Gastrocnemius medialis (tissue), 4 donors: ENCODE measurements at regions not wholly inside any gene's neighbourhood (a gene's known extent, or its start where the extent isn't known, plus 50 kb on each side); places are given as distances from the start of the nearest gene placed in this dataset.

Source experiments
- POLR2A ChIP-seq, 2 donors: fragments of 450-650 bp; IDR thresholded peaks; one replicate each; pipeline ENCODE4 v1.6.1; 2017; ENCODE audit warnings: antibody characterized with exemption in 2 of 2, mild to moderate bottlenecking in 2 of 2, moderate library complexity in 2 of 2
- TF ChIP-seq, protein P1 (sequence below), 5 experiments: fragments of 450-650 bp in 3 of 5; fragments of 200-600 bp in 2 of 5; sonication (generic) in 2 of 5; IDR thresholded peaks in 4 of 5; conservative IDR thresholded peaks in 1 of 5; 1 replicate in 4 of 5; 2 replicates in 1 of 5; pipeline ENCODE4 v1.5.1; 2016 to 2019; ENCODE audit warnings: antibody characterized with exemption in 5 of 5, mild to moderate bottlenecking in 3 of 5, moderate library complexity in 3 of 5

DNA sequence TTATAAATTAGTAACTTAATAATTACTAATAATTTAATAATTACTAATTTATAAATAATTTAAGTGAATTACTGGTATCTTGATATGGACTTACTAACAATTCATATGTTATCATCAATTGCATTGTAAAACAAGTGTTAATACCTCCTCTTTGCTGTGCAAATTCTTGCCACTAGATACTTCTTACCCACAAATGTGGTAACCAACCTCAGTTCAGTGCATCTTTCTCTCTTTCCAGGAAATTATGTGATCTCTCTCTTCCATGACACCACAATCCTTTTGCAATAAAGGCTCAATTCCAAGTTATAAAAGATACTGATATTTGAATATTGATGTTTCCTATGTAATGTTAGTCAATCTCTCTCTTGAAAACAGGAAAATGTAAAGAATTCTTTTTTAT lies 408.6 kb upstream of the MIR17HG start:
- TF ChIP-seq, protein P1, sequence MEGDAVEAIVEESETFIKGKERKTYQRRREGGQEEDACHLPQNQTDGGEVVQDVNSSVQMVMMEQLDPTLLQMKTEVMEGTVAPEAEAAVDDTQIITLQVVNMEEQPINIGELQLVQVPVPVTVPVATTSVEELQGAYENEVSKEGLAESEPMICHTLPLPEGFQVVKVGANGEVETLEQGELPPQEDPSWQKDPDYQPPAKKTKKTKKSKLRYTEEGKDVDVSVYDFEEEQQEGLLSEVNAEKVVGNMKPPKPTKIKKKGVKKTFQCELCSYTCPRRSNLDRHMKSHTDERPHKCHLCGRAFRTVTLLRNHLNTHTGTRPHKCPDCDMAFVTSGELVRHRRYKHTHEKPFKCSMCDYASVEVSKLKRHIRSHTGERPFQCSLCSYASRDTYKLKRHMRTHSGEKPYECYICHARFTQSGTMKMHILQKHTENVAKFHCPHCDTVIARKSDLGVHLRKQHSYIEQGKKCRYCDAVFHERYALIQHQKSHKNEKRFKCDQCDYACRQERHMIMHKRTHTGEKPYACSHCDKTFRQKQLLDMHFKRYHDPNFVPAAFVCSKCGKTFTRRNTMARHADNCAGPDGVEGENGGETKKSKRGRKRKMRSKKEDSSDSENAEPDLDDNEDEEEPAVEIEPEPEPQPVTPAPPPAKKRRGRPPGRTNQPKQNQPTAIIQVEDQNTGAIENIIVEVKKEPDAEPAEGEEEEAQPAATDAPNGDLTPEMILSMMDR (IDR thresholded peaks at IDR 0.05 in 4 of 5, conservative IDR thresholded peaks at IDR 0.05 in 1 of 5): no peak
- TF ChIP-seq POLR2A (IDR thresholded peaks at IDR 0.05): no peak
